ENCODE measurements at regions not wholly inside any gene's neighbourhood (a gene's known extent, or its start where the extent isn't known, plus 50 kb on each side); places are given as distances from the start of the nearest gene placed in this dataset.

GRCh38 chr11:11722861-11723260, 101.1 kb upstream of the GALNT18 start:
- TF ChIP-seq EZH2 (IDR thresholded peaks at IDR 0.05; ENCODE audit: low read length, missing control alignments) (no peak), CTCF (conservative IDR thresholded peaks at IDR 0.05 in 1 of 2, IDR thresholded peaks at IDR 0.05 in 1 of 2; ENCODE audit: low read depth in 1 of 2, low read length in 2 of 2) (no peak)

Data from fibroblast of lung (primary cell).